ENCODE measurements at regions not wholly inside any gene's neighbourhood (a gene's known extent, or its start where the extent isn't known, plus 50 kb on each side); places are given as distances from the start of the nearest gene placed in this dataset.

- H3K9me3 ChIP-seq = no peaks in the 10 kb centered on the region
- H3K4me1 ChIP-seq = no peaks in the 10 kb centered on the region
- WGBS, 2 donors (ENCODE audit: low coverage in 1 of 2) = 77% methylated on average over 1 of the region's 1 CpG; no CpG with 5 or more reads in 1 of the 2 donors
- H3K4me3 ChIP-seq = no peak overlapping the region
- H3K36me3 ChIP-seq = no peaks in the 10 kb centered on the region
- DNase-seq = no peak
- in situ Hi-C loops (cut with MboI; ENCODE audit: low pct_ligation_motif_present in 1 of 4, low pct_unique_long_range_greater_than_20kb in 1 of 4, low sequenced_read_pairs in 3 of 4) = no loop called here
- intact Hi-C loops (cut with DNase I; ENCODE audit: low total_unique reads) = no loop called here
- no peak overlapping the region for H3K27ac ChIP-seq
- TF ChIP-seq CTCF (IDR thresholded peaks at IDR 0.05) = no peak
- TF ChIP-seq POLR2AphosphoS5 (IDR thresholded peaks at IDR 0.05) = no peak
- TF ChIP-seq EP300 (IDR thresholded peaks at IDR 0.05; ENCODE audit: low read depth) = no peak
- TF ChIP-seq POLR2A (IDR thresholded peaks at IDR 0.05) = no peak
- H3K27me3 ChIP-seq = no peaks in the 10 kb centered on the region
Measured at GRCh38 chr4:82255657-82256056, 118.1 kb downstream of the HNRNPD start.

GRCh38 chr4:82248903-82249632, 124.7 kb downstream of the HNRNPD start:
- in situ Hi-C loops (cut with MboI; ENCODE audit: low pct_ligation_motif_present in 1 of 4, low pct_unique_long_range_greater_than_20kb in 1 of 4, low sequenced_read_pairs in 3 of 4) = no loop called here
- Histone ChIP-seq H3K9me3 (no peaks in the 10 kb centered on the region), H3K4me3 (no peak overlapping the region), H3K36me3 (no peaks in the 10 kb centered on the region), H3K27ac (no peak overlapping the region), H3K4me1 (no peaks in the 10 kb centered on the region), H3K27me3 (no peaks in the 10 kb centered on the region)
- 40 to 53% methylated on average over 2 to 4 of the region's 4 CpGs for WGBS, 2 donors (ENCODE audit: low coverage in 1 of 2)
- no peak for DNase-seq
- intact Hi-C loops (cut with DNase I; ENCODE audit: low total_unique reads) = no loop called here
- TF ChIP-seq EP300 (IDR thresholded peaks at IDR 0.05; ENCODE audit: low read depth) = no peak
- no peak for TF ChIP-seq POLR2AphosphoS5 (IDR thresholded peaks at IDR 0.05)
- TF ChIP-seq CTCF (IDR thresholded peaks at IDR 0.05) = no peak
- TF ChIP-seq POLR2A (IDR thresholded peaks at IDR 0.05) = no peak

DNA sequence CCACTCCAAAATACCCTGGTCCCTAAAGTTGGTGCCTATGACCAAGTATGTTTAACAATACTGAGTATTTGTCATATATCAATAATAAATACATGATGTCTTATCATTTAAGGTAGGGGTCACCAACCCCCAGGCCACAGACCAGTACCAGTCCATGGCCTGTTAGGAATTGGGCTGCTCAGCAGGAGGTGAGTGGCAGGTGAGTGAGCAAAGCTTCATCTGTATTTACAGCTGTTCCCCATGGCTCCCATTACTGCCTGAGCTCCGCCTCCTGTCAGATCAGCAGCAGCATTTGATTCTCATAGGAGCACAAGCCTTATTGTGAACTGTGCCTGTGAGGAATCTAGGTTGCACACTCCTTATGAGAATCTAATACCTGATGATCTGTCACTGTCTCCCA, 126.2 kb downstream of the HNRNPD start:
- Histone ChIP-seq H3K27ac (no peak overlapping the region), H3K36me3 (no peaks in the 10 kb centered on the region), H3K4me1 (no peaks in the 10 kb centered on the region), H3K4me3 (no peak overlapping the region), H3K27me3 (no peaks in the 10 kb centered on the region), H3K9me3 (no peaks in the 10 kb centered on the region)
- DNase-seq = no peak
- WGBS, 2 donors (ENCODE audit: low coverage in 1 of 2) = 100% methylated on average over 1 of the region's 1 CpG; no CpG with 5 or more reads in 1 of the 2 donors
- in situ Hi-C loops (cut with MboI; ENCODE audit: low pct_ligation_motif_present in 1 of 4, low pct_unique_long_range_greater_than_20kb in 1 of 4, low sequenced_read_pairs in 3 of 4) (no loop called here), intact Hi-C loops (cut with DNase I; ENCODE audit: low total_unique reads) (no loop called here)
- no peak for TF ChIP-seq POLR2AphosphoS5 (IDR thresholded peaks at IDR 0.05)
- TF ChIP-seq POLR2A (IDR thresholded peaks at IDR 0.05) = no peak
- no peak for TF ChIP-seq CTCF (IDR thresholded peaks at IDR 0.05)
- no peak for TF ChIP-seq EP300 (IDR thresholded peaks at IDR 0.05; ENCODE audit: low read depth)

DNA sequence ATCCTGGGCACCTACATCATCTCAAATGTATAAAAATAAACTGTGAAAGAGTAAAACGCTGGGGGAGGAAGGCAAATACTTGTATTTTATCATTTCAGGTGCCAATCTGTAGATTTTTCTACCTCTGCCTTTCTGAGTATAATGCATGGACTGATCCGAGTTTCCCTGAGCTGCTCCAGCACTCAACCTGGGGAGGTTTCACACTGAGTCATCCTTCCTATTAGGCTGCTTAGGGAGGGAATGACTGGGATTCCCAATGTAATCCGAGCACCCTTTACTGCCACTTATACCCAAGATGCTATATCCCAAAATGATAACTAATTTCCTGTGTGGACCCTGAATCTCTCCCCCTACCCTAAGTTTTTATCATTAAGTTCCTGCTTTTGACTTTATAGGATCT, 126.6 kb downstream of the HNRNPD start:
- in situ Hi-C loops (cut with MboI; ENCODE audit: low pct_ligation_motif_present in 1 of 4, low pct_unique_long_range_greater_than_20kb in 1 of 4, low sequenced_read_pairs in 3 of 4) (no loop called here), intact Hi-C loops (cut with DNase I; ENCODE audit: low total_unique reads) (no loop called here)
- WGBS, 2 donors (ENCODE audit: low coverage in 1 of 2) = 58 to 59% methylated on average over 2 to 3 of the region's 3 CpGs
- no peaks in the 10 kb centered on the region for H3K27me3 ChIP-seq
- no peak overlapping the region for H3K4me3 ChIP-seq
- no peaks in the 10 kb centered on the region for H3K4me1 ChIP-seq
- TF ChIP-seq EP300 (IDR thresholded peaks at IDR 0.05; ENCODE audit: low read depth) (no peak), CTCF (IDR thresholded peaks at IDR 0.05) (no peak), POLR2AphosphoS5 (IDR thresholded peaks at IDR 0.05) (no peak), POLR2A (IDR thresholded peaks at IDR 0.05) (no peak)
- no peaks in the 10 kb centered on the region for H3K9me3 ChIP-seq
- H3K36me3 ChIP-seq = no peaks in the 10 kb centered on the region
- no peak for DNase-seq
- H3K27ac ChIP-seq = no peak overlapping the region

All from transverse colon (tissue), 4 donors.